Right lobe of liver (tissue), 4 donors: ENCODE measurements at regions not wholly inside any gene's neighbourhood (a gene's known extent, or its start where the extent isn't known, plus 50 kb on each side); places are given as distances from the start of the nearest gene placed in this dataset.

Source experiments
- CTCF ChIP-seq, 4 donors: fragments of 200-600 bp in 3 of 4; fragments of 450-650 bp in 1 of 4; IDR thresholded peaks; one replicate each; pipeline versions ENCODE4 v1.5.1 to v1.8.0; 2016 to 2022; ENCODE audit warnings: antibody characterized with exemption in 4 of 4, mild to moderate bottlenecking in 2 of 4
- POLR2A ChIP-seq: fragments of 450-650 bp; IDR thresholded peaks from one replicate; pipeline ENCODE4 v1.6.1; 2017; ENCODE audit warnings: antibody characterized with exemption, mild to moderate bottlenecking
- donor health status: DM: no; HTN: no; CAD: no.
- donor health status: DM: no; HTN: no; CAD: no.
- donor health status: DM: no; HTN: yes; CAD: no.

- TF ChIP-seq CTCF (IDR thresholded peaks at IDR 0.05) (no peak), POLR2A (no peak)
These were observed 895.1 kb upstream of the KCND2 start for GRCh38 chr7:119377861-119378260.
